Hematopoietic multipotent progenitor cell (in vitro differentiated cells): ENCODE measurements at regions not wholly inside any gene's neighbourhood (a gene's known extent, or its start where the extent isn't known, plus 50 kb on each side); places are given as distances from the start of the nearest gene placed in this dataset.

Source experiments
- DNase-seq, 3 donors: peaks; one replicate each; pipeline ENCODE4 v3.0.0-alpha.2; 2011 to 2015; ENCODE audit warnings: low read depth in 2 of 3, low spot score in 2 of 3

DNA sequence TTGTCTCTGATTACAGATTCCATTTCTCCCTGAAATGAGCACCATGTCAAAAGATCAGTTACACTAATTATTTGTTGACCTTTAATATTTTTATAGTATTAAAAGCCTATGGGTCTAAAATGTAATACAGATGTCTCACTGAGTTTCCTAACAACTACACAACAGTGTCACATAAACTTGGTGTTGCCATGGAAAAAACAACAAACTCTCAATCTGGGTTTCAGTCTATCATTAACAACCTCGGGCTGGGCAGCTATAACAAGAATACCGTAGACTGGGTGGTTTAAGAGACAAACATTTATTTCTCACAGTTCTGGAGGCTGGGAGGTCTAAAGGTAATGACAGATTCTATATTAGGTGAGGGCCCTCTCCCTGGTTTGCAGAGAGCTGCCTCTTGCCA is 407.1 kb downstream of the HNRNPD start:
- no peak for DNase-seq

DNA sequence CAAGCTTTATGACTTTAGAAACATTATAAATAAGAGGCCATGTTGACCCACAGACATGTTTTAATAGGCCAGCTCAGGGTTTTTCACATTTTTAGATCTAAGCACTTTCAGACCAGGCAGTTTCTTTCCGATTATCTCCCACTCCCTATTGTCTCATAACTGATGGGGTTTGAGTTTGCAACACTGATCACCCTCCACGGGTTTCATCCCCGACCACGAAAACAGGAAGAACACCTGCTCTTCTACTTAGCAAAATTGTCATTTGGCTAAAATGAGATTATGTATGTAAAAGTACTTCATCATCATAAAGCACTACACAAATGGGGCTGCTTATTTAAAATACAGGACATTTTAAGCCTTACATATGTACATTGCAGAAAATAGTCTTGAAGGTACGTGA is 407.9 kb downstream of the HNRNPD start:
- DNase-seq, result no peak

DNA sequence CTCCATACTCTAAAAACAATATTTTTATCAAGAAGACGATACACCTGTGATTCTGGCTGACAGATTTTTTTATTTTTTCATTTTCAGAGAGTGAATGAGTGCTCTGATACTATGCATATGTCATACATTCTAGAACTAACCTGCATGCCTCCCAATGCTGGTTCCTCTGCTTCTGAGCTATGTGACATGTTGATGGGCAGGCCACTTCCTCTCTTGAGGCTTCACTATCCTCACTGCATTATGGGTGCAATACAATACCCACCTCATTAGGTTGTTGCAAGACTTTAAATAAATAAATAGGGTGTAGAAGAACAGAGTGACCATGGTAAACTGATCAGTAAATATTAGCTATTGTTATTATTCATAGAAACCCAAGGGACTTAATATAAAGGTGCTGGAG is 408.3 kb downstream of the HNRNPD start:
- no peak for DNase-seq

DNA sequence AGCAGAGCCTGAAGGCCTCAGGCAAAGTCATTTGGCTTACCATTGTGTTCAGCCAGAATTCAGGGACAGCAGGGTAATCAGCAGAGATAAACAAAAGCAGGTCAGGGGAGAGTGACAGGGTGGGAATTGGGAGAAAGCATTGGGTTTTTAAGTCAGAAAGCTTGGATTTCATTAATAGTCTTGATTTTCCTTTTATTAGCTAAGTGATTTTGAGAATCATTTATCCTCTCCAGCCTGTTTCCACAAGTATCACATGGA is 410.1 kb downstream of the HNRNPD start:
- no peak for DNase-seq

DNA sequence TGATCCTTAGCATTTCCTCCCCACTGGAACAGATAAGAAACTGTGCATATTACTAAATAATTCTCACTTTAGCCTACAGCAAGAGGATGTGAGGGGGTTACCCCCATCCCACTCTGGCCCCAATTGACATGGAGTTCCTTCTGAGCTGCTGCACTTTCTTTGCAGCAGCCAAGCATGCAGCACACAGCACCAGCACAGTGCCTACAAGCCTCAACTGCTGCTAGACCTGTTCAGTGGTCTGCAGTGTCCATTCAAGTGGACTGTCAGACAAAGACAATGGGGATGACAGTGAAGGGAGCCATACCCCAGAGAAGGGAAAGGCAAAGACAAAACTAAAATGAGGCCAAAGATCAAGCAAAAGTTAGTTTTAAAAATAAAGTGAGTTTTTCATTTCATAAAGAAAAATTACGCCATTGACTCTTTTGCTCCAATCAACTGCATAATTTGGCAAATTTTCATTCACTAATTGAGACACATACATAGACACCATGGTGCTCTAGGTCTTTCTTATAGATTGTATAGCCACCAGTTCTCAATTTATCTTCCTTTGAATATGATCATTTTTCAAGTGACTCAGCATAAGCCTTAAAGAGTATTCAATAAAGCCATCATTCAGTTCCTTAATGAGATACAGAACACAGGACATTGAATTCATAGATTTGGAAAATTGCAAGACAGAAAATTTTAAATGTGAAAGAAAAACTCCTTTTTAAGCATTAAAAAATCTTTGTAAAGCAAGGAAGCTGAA is 410.6 kb downstream of the HNRNPD start:
- DNase-seq, result no peak

DNA sequence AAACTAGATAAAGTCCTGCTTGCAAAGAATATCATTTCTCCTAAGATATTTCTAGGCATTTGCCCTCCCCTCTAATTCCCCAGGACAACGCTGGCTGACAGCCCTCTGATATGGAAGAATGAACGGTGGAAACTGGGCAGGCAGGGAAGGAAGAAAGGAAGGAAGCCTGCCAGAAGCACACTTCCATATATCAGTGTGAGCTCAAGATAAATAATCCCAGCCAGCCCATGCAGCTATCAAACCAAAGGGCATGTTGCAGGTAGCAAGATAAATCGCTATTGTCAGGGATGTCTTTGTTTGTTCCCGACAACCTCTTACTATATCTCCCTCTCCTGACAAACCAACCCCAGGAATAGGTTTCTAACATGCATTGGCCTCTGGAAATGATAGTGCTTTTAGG is 412.8 kb downstream of the HNRNPD start:
- no peak for DNase-seq

DNA sequence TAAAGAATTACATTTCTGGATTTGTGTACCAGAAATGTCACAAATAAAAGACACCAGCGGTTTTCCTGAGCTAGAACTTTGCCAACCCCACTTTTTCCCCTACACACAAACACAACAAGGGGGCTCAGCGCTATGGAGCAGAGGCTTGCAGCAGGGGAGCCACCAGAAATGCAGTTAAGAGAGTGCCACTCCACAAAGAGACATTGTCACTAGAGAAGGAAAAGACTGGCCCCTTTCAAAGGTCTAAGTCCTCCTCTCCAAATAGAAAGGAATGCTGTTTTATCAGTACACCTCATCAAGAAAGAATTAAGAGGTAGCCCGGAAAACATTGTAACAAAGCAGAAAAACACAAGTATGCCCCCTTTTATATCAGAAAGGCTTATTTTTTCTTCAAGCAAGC is 419.5 kb downstream of the HNRNPD start:
- no peak for DNase-seq

DNA sequence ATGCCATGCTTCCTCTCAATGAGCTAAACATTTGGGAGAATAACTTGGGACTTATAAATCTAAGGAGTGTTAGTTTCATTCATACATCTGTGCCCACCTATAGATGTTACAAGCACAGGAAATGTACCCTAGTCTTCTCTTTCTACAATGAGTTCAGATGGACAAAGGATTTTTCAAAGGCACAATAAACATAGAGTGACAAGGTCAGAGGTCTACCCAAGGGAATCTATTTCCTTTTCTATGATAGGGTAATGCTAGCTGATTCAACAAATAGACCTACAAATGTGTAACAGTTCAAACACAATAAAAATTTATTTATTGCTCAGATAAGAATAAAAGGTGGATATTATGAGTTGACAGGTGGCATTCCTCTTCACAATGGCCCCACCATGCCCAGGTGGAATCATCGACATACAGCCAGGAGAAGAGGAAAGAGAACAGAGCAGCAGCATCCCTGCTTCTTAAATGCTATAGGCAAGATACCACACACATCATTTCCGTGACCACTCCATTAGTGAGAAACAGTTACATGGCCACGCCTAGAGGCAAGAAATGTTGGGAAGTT is 421.8 kb downstream of the HNRNPD start:
- no peak for DNase-seq

DNA sequence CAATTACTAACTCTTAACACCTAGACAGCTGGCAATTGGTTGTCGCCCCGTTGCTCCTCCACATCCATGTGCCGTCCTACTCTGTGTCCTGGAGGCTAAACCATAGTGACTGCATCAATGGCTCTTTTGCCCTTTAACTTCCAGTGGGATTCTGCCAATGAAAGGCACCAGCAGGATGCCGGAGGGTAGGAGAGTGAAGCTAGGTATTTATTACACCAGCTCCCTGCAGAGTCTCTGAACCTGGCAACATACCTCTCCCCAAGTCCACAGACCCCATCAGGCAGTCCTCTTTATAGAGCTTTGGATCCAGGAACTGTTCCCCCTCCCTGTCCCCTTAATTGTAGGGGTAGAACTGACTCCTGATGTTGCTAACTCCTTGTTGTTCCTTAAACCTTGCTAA is 426.8 kb downstream of the HNRNPD start:
- no peak for DNase-seq

DNA sequence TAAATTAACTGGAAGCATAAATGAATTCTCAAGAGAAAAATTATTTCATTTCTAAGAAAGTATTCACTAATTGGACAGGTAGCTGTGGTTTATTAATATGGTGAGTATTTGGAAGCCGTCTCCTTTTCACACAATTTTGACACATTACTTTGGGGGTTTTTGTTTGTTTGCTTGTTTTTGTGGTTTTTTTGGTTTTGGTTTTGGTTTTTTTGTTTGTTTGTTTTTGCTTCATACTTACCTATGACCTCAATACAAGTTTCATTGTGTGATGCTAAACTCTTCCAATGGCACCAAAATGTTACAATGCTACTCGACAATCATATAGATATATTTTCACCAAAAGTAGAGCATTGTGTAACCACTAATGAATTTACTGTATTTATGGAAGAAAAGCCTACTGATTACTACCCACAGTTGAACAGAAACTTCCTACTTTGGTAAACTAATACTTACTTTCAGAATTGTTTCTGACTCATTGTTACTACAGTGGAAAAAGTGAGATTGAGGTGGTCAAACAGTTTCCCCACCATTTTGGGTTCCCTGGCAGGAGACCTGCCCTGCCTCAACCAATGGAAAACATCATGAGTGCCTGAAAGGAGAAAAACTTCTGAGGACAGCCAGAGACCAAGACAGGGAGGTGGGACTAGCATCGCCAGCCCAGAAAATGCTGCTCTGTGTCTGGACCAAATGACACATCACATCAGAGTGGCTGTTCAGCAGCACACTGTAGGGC is 443.1 kb downstream of the HNRNPD start:
- no peak for DNase-seq

DNA sequence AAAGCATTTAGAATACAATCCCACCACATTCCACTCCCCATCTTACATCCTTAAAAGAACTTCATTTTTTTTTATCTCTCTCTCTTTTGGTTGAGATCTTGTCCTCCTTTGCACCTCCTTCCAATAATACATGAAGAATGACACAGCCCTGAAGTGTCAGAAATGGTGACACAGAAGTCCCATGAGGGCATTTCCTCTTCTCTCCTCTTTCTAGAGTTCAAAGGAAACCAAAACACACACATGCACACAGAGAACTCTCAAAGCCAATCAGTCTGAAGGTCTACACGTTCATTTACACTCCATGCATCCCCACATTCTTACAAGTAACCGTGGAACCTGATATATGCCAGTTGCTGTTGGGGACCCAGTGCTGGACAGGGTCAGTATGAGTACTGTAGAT is 450.7 kb downstream of the HNRNPD start:
- DNase-seq, result no peak

DNA sequence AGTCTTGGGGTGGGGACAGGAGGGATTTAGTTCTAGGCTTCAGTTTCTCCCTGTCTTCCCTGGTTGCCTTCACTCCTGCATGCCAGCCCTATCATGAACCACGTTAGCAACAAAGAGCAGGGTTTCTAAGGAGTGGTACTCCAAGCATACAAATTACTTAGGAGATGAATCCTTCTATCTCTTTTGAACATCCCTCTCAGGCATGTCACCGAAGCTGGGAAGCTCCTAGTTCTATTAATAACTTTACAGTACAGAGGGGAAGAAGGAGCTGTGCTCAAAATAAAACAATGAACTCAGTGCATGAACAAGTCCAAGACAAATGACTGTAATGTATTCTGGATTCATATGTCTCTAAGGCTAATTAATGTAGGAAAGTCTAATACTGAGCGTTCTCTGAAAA is 450.6 kb upstream of the RASGEF1B start:
- DNase-seq, result no peak

DNA sequence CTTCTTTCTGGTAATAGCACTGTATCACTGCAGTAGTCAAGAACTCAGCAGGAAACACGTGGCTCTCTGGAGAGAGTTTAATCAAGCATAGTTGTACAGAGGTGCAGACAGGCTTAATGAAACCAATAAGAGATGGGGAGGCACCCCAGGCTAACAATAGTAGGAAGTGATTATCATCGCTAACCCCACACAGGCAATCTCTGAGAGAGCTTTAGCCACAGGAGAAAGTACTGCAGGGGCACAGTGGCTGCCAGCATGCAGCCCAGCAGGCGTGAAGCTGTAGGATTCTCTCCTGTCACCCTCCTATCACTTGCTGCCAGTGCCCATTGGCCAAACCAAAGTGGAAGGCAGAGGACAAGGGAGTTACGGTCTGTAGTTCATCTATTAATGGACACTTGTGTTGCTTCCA is 450.0 kb upstream of the RASGEF1B start:
- DNase-seq, result no peak

DNA sequence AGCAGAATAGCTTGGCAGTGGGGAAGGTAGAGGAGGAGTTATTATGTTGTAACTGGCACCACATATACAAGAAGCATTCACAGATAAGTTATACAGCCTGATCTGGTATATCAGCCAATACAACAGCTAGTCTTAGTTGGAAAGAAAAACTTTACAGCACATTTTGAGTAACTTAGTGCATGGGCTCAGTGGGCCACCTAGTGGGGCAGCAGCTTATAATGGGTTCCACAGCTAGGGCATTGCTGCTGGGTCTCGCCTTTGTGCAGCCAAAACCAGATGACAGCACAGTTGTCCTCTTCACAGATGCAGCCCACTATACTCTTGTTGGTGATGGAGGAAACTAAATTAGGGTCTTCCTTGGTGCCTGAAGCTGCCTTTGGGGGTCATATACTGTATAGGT is 448.1 kb upstream of the RASGEF1B start:
- no peak for DNase-seq

DNA sequence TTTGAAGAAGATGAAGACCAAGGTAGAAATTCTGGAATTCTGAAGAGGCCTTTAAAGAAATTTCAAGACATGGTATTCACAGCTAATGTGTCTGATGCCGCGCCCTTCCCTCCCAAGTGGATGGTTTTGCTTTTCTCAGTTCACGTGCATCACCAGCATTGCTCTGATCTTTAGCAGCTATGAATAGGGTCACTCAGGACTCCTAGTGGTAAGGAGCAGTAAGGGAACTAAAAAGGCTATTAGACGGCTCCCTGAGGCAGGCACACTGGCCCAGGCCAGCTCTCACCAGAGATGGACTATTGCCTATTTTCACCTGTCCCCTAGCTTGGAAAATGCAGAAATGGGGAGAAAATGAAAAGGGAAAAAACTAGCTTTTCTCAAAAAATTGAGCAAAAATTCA is 447.5 kb upstream of the RASGEF1B start:
- DNase-seq, result peak in 2 of 3 donors; percentile 21 to 62

DNA sequence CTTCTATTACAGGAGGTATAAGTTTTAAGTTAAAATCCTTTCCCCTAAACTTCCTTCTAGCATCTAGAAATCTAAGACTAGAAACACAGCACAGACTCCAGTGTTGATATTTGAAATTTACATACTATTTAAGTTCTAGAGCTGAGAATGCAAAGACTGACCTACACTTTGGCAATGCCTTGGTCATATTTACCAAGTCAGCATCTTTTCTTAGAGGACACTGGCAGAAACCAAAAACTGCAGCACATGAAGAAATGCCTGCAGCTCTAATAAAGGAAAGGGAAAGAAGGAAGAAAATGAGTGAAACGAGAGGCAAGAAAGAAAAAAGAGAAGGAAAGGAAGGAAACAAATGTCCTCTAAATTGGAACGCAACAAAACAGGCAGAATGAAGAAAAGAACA is 443.7 kb upstream of the RASGEF1B start:
- no peak for DNase-seq

DNA sequence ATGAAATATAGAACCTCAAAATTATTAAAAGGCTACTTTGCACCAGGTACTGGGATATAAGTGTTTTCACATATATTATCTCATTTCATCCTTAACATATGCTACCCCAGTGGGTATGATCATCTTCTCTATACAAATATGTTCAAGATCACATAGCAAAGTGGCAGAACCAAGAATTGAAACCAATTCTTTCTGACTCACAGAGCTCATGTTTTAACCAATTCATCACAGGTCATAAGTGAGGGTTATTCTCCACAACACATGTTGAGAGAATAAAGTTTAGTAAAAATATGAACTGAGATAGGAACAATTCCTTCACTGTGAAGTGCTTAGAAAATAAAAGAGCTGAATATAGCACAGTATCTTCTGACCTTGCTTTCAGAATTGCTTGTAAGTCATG is 442.9 kb upstream of the RASGEF1B start:
- DNase-seq, result no peak

DNA sequence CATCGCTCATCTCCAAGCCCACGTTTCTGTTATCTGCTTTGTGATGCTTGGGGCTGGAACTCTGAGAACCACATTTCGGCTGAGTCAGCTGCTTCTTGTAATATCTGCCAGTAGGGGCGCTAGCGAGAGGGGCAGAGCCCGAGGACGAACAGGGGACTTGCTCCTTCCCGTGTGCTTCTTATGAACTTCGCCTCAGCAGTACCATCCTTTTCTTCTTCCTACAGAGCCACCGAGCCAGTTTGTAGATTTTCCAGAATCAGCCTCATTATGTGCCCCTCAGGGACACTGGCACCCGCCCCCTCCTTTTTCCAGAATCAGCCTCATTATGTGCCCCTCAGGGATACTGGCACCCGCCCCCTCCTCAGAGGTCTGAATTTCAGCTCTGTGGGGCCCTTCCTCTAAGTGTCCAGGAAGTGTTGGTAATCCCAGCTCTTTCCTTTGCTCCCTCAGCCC is 441.7 kb upstream of the RASGEF1B start:
- DNase-seq, result peak; percentile 19 to 88 (median 71)

DNA sequence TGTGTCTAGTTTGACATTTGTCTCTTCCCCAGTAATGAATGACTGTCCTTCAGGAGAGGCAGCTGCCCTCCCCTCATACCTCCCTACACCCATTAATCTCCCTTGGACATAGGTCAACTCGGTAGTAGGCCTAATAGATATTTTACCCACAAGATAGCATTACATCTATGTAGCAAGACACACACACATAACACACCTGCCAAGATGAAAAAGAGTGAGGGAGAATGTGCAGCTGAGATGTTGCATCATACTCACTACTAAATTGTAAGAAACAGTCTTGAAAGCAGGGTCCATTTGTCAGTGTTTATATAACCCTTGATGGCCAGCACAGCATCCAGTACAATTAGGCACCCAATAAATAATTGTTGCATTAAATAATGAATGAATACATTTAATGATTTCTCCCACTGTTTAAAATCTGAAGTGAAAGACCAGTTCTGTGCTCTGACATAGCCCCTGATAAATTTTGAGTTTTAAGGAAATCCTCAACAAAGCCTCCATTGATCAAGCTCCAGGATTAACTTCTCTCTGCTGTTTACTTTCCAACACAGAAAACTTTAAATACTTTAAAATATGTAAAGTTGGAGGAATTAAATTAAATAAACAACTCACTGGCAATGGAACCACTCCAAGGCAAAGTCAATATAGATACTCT is 440.8 kb upstream of the RASGEF1B start:
- no peak for DNase-seq

DNA sequence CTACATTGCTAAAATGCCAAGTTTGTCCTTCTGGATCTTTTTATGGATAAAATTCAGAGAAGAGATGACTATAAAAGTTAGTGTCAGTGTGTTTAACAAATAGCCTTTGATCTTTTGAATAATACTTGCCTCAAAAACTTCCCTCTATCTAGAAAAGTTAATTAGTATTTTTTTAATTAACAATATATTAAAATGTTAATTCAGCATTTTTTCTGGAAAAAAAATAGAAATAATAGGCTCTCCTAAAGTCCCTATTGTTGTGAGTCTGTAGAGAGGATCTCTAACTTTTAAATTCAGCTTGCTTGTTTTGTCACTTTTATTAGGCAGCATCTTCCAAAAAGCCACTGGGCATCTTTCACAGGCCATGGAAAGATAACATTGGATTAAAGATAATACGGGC is 435.2 kb upstream of the RASGEF1B start:
- DNase-seq, result no peak

DNA sequence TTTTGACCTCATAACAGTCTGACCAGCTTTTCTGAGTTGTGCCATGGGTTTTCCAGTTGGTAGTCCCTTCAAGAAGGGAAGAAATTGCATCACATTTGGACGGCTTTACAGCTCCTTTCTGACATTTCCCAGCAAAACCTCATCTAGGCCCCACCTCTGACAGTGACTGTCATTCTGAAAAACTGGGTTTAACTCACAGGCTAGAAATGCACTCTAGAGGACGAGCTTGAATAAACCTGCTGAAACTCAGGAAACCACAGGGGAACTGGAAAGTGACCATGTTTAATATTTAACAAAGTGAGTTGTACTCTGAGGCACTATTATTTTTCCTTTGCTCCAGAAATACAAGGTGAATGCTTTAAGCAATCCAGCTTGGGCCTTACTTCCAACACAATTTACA is 434.3 kb upstream of the RASGEF1B start:
- DNase-seq, result peak in 2 of 3 donors; percentile 12 to 51

DNA sequence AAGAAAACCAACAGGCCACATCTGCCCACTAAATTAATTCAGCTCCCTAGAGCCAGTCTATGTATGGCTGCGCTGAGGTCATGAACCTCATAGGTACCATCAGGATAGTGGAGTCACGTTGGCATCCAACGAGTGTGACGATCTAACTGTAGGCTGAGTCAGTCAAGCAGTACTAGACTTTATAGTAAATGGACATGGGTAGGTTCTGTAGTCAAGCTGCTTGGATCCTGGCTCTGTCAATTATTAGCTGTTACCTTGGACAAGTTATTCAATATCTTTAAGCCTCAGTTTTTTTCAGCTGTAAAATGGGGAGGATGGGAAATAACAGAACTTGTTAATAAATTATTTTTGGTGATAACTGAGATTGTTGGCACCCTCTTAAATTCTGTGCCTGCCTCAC is 432.4 kb upstream of the RASGEF1B start:
- no peak for DNase-seq
